PC-9 (cell line): ENCODE measurements at regions not wholly inside any gene's neighbourhood (a gene's known extent, or its start where the extent isn't known, plus 50 kb on each side); places are given as distances from the start of the nearest gene placed in this dataset.

Experiments
- BruUV-seq: library from RNA; stranded (reverse); fragments of 400-500 nt; replicated peaks from 2 replicates; lab custom pipeline; 2021; lab: Mats Ljungman, UMichigan
- CTCF ChIA-PET: fragments of 300-600 bp; sonication (Branson Sonifier 250); formaldehyde crosslinking; loops from one replicate; lab custom pipeline; 2022; ENCODE audit warnings: antibody characterized with exemption; lab: Charles Lee
- POLR2A ChIA-PET: fragments of 300-600 bp; sonication (Branson Sonifier 250); formaldehyde crosslinking; loops from one replicate; lab custom pipeline; 2022; ENCODE audit warnings: antibody characterized with exemption; ENCODE audit not compliant: unreplicated experiment; lab: Charles Lee
- DNase-seq, 2 experiments: peaks; one replicate each; pipeline versions ENCODE4 v3.0.0 to v3.0.0-alpha.2; 2015 to 2022; ENCODE audit warnings: mixed read lengths in 1 of 2
- H2AFZ ChIP-seq: fragments of 200-600 bp; sonication (generic); 2 replicates; pipeline ENCODE4 v1.8.1; 2017; ENCODE audit warnings: antibody characterized with exemption
- H3F3A ChIP-seq: fragments of 200-600 bp; sonication (generic); 2 replicates; pipeline ENCODE4 v1.8.1; 2017; ENCODE audit warnings: antibody characterized with exemption, mild to moderate bottlenecking, low read depth; ENCODE audit not compliant: insufficient read depth
- H3K27ac ChIP-seq: fragments of 200-600 bp; sonication (generic); 2 replicates; pipeline ENCODE4 v1.6.1; 2016; ENCODE audit warnings: mixed run types
- H3K27me3 ChIP-seq: fragments of 200-600 bp; sonication (generic); 2 replicates; pipeline ENCODE4 v1.6.1; 2016; ENCODE audit warnings: low read depth, mixed run types; ENCODE audit not compliant: insufficient read depth
- H3K36me3 ChIP-seq: fragments of 200-600 bp; sonication (generic); 2 replicates; pipeline ENCODE4 v1.6.1; 2016; ENCODE audit warnings: low read depth, mixed run types
- H3K4me1 ChIP-seq: fragments of 200-600 bp; sonication (generic); replicated peaks from 2 replicates; pipeline ENCODE4 v1.6.1; 2016; ENCODE audit warnings: mixed run types; ENCODE audit not compliant: insufficient read depth
- H3K4me2 ChIP-seq: fragments of 200-600 bp; sonication (generic); 2 replicates; pipeline ENCODE4 v1.6.1; 2017; ENCODE audit warnings: mixed run types
- H3K4me3 ChIP-seq: fragments of 200-600 bp; sonication (generic); 2 replicates; pipeline ENCODE4 v1.6.1; 2016; ENCODE audit warnings: mixed run types
- H3K79me2 ChIP-seq: fragments of 200-600 bp; sonication (generic); 2 replicates; pipeline ENCODE4 v1.6.1; 2017; ENCODE audit warnings: low read depth, mixed run types
- H3K9me2 ChIP-seq: fragments of 200-600 bp; sonication (generic); 2 replicates; pipeline ENCODE4 v1.8.1; 2017; ENCODE audit warnings: mild to moderate bottlenecking; ENCODE audit not compliant: insufficient read depth
- H3K9me3 ChIP-seq: fragments of 200-600 bp; sonication (generic); 2 replicates; pipeline ENCODE4 v1.8.1; 2016; ENCODE audit warnings: low read depth; ENCODE audit not compliant: insufficient read depth
- H4K20me1 ChIP-seq: fragments of 200-600 bp; sonication (generic); 2 replicates; pipeline ENCODE4 v1.8.1; 2017; ENCODE audit not compliant: insufficient read depth
- CTCF ChIP-seq: fragments of 200-600 bp; sonication (generic); conservative IDR thresholded peaks from 2 replicates; pipeline ENCODE4 v1.6.1; 2017; ENCODE audit warnings: mixed run types, antibody characterized with exemption, mild to moderate bottlenecking, moderate library complexity
- EZH2 ChIP-seq: fragments of 200-600 bp; sonication (generic); IDR thresholded peaks from 2 replicates; pipeline ENCODE4 v1.8.0; 2017; ENCODE audit warnings: antibody characterized with exemption, low read depth
- intact Hi-C: fragments of 100-400 bp; cut with micrococcal nuclease; formaldehyde crosslinking; loops from one replicate; pipeline ENCODE4 v1.10.0; 2022; ENCODE audit not compliant: unreplicated experiment

- intact Hi-C loops, result no loop called here
- Histone ChIP-seq H3K27ac (no peak overlapping the region), H3K4me3 (no peak overlapping the region), H2AFZ (no peak overlapping the region), H3K79me2 (no peaks in the 10 kb centered on the region), H3F3A (no peaks in the 10 kb centered on the region), H3K9me3 (no peaks in the 10 kb centered on the region; the same call in 1 of the 2 replicates), H3K9me2 (no peaks in the 10 kb centered on the region), H4K20me1 (no peaks in the 10 kb centered on the region), H3K27me3 (no peaks in the 10 kb centered on the region), H3K4me2 (no peak overlapping the region), H3K4me1 (no peaks in the 10 kb centered on the region), H3K36me3 (no peaks in the 10 kb centered on the region)
- DNase-seq, result no peak
- ChIA-PET CTCF (no interaction called here), POLR2A (no interaction called here)
- TF ChIP-seq CTCF, result no peak
- no peak for TF ChIP-seq EZH2
- no TSS peak for BruUV-seq
Observed at GRCh38 chr3:179503152-179503551, 51.9 kb upstream of the GNB4 start.

- Histone ChIP-seq H3F3A (no peaks in the 10 kb centered on the region), H3K4me1 (no peaks in the 10 kb centered on the region), H3K9me3 (no peaks in the 10 kb centered on the region), H3K4me2 (no peak overlapping the region), H3K4me3 (no peak overlapping the region), H3K27ac (no peak overlapping the region), H2AFZ (no peak overlapping the region), H3K79me2 (no peaks in the 10 kb centered on the region), H3K9me2 (no peaks in the 10 kb centered on the region), H4K20me1 (no peaks in the 10 kb centered on the region), H3K36me3 (no peaks in the 10 kb centered on the region), H3K27me3 (no peaks in the 10 kb centered on the region)
- intact Hi-C loops, result no loop called here
- POLR2A ChIA-PET, result no interaction called here
- no peak for TF ChIP-seq CTCF
- TF ChIP-seq EZH2, result no peak
- CTCF ChIA-PET, result no interaction called here
- no TSS peak for BruUV-seq
- DNase-seq, result no peak
Observed at GRCh38 chr3:179503640-179504039, 52.4 kb upstream of the GNB4 start.

GRCh38 chr3:179504371-179504770, 53.1 kb upstream of the GNB4 start:
- no TSS peak for BruUV-seq
- Histone ChIP-seq H3K36me3 (no peaks in the 10 kb centered on the region), H3K4me1 (no peaks in the 10 kb centered on the region), H3K79me2 (no peaks in the 10 kb centered on the region), H3K9me2 (no peaks in the 10 kb centered on the region), H3F3A (no peaks in the 10 kb centered on the region), H3K9me3 (no peaks in the 10 kb centered on the region), H4K20me1 (no peaks in the 10 kb centered on the region), H3K4me2 (no peak overlapping the region), H3K27ac (no peak overlapping the region), H3K27me3 (no peaks in the 10 kb centered on the region), H3K4me3 (no peak overlapping the region), H2AFZ (no peak overlapping the region)
- no peak for DNase-seq
- TF ChIP-seq EZH2 (no peak), CTCF (no peak)
- intact Hi-C loops, result no loop called here
- POLR2A ChIA-PET, result no interaction called here
- CTCF ChIA-PET, result interaction anchor here (0.6 kb wide), 1 partner anchor 13 kb away, joined by 3 read pairs; no protein-coding TSS in a partner anchor
